AG04449 (cell line): ENCODE measurements at regions not wholly inside any gene's neighbourhood (a gene's known extent, or its start where the extent isn't known, plus 50 kb on each side); places are given as distances from the start of the nearest gene placed in this dataset.
"Not testable (repeated sequence)": the region's sequence is repeated elsewhere in the genome, so short reads cannot be mapped to it uniquely, and the experiment has no call there.

ENCODE experiments used
- CTCF ChIA-PET: fragments of 350-600 bp; formaldehyde crosslinking; extraction: SDS; loops from one replicate; lab custom pipeline; 2021; ENCODE audit warnings: antibody characterized with exemption; lab: Yijun Ruan, JAX
- POLR2A ChIA-PET: fragments of 400-600, 350-600 bp; formaldehyde crosslinking; extraction: SDS; loops from one replicate; lab custom pipeline; 2020; ENCODE audit warnings: antibody characterized with exemption, inconsistent platforms; lab: Yijun Ruan, JAX
- DNase-seq: peaks from one replicate; pipeline ENCODE4 v3.0.0-alpha.2; 2010; ENCODE audit warnings: low read depth, low spot score
- H3K4me3 ChIP-seq: 2 replicates; pipeline ENCODE4 v1.5.1; 2011; ENCODE audit warnings: low read depth, mild to moderate bottlenecking, control low read depth, low read length
- CTCF ChIP-seq: IDR thresholded peaks from one replicate; pipeline ENCODE4 v1.5.1; 2011; ENCODE audit warnings: mild to moderate bottlenecking, moderate library complexity, low read length, control low read depth, inconsistent platforms; ENCODE audit not compliant: insufficient read depth; ENCODE audit errors: missing control alignments

GRCh38 chr3:21234933-21235332 is 516.1 kb downstream of the ZNF385D start:
- TF ChIP-seq CTCF: no peak
- no peak overlapping the region for H3K4me3 ChIP-seq
- DNase-seq: no peak
- ChIA-PET CTCF (no interaction called here), POLR2A (no interaction called here)

- no peak for TF ChIP-seq CTCF
- H3K4me3 ChIP-seq: no peak overlapping the region
- CTCF ChIA-PET: no interaction called here
- POLR2A ChIA-PET: no interaction called here
- no peak for DNase-seq
These were observed 521.4 kb downstream of the ZNF385D start for GRCh38 chr3:21229426-21230135.

- ChIA-PET CTCF (no interaction called here), POLR2A (no interaction called here)
- no peak for DNase-seq
- TF ChIP-seq CTCF: no peak
- H3K4me3 ChIP-seq: no peak overlapping the region
These were observed 524.9 kb downstream of the ZNF385D start for GRCh38 chr3:21226086-21226485.

- H3K4me3 ChIP-seq: no peak overlapping the region
- CTCF ChIA-PET: no interaction called here
- POLR2A ChIA-PET: no interaction called here
- no peak for DNase-seq
- TF ChIP-seq CTCF: no peak
These were observed 530.1 kb downstream of the ZNF385D start for GRCh38 chr3:21220944-21221343.

- peak; percentile 19 for TF ChIP-seq CTCF
- no peak for DNase-seq
- POLR2A ChIA-PET: no interaction called here
These were observed 534.4 kb downstream of the ZNF385D start for GRCh38 chr3:21216598-21216997.

GRCh38 chr3:21204122-21204521 is 546.9 kb downstream of the ZNF385D start:
- DNase-seq, CTCF ChIA-PET, H3K4me3 ChIP-seq, POLR2A ChIA-PET: not testable (repeated sequence)

More at GRCh38 chr3:21216598-21216997, 534.4 kb downstream of the ZNF385D start:
- no peak overlapping the region for H3K4me3 ChIP-seq
- CTCF ChIA-PET: interaction anchor here (2.6 kb wide), 1 partner anchor 705 kb away, joined by 8 read pairs; no protein-coding TSS in a partner anchor

- no peak for DNase-seq
- ChIA-PET POLR2A (no interaction called here), CTCF (no interaction called here)
- H3K4me3 ChIP-seq: no peak overlapping the region
- TF ChIP-seq CTCF: no peak
These were observed 555.8 kb downstream of the ZNF385D start for GRCh38 chr3:21195203-21195602.

- POLR2A ChIA-PET, H3K4me3 ChIP-seq, CTCF ChIA-PET, DNase-seq: not testable (repeated sequence)
These were observed 557.0 kb downstream of the ZNF385D start for GRCh38 chr3:21194036-21194435.
